ENCODE measurements at regions not wholly inside any gene's neighbourhood (a gene's known extent, or its start where the extent isn't known, plus 50 kb on each side); places are given as distances from the start of the nearest gene placed in this dataset.

GRCh38 chr20:6240059-6240458 is 117.2 kb upstream of the FERMT1 start:
- TF ChIP-seq CTCF (IDR thresholded peaks at IDR 0.05 in 2 of 3, conservative IDR thresholded peaks at IDR 0.05 in 1 of 3; ENCODE audit: control insufficient read depth in 2 of 3, extremely low read depth in 1 of 3, insufficient read depth in 1 of 3, low read depth in 3 of 3, low read length in 3 of 3), result no peak
- TF ChIP-seq MYC (IDR thresholded peaks at IDR 0.05; ENCODE audit: insufficient read depth, insufficient read length, insufficient replicate concordance, low read length, severe bottlenecking), result no peak
- no peak for TF ChIP-seq PBX3 (IDR thresholded peaks at IDR 0.05; ENCODE audit: insufficient replicate concordance, low read depth, low read length)
- no peak for TF ChIP-seq REST (IDR thresholded peaks at IDR 0.05; ENCODE audit: low read depth, low read length)
- TF ChIP-seq ATF3 (IDR thresholded peaks at IDR 0.05; ENCODE audit: borderline replicate concordance, extremely low read depth, low read depth, low read length), result no peak
- TF ChIP-seq ZNF384 (IDR thresholded peaks at IDR 0.05; ENCODE audit: borderline replicate concordance, low read depth, low read length), result no peak

All from GM12878 (cell line).